Effector memory CD8-positive, alpha-beta T cell (primary cell): ENCODE measurements at regions not wholly inside any gene's neighbourhood (a gene's known extent, or its start where the extent isn't known, plus 50 kb on each side); places are given as distances from the start of the nearest gene placed in this dataset.

Source experiments
- ATAC-seq: fragments of 150-1000 bp; cut with Tn5 transposase; replicated peaks from 2 replicates; pipeline ENCODE4 v1.10.0; 2021; ENCODE audit warnings: mild to moderate bottlenecking, moderate library complexity
- DNase-seq, 3 experiments: peaks; one replicate each; pipeline ENCODE4 v3.0.0; 2021
- H3K27ac Mint-ChIP-seq, 2 donors: one replicate each; pipeline ENCODE4 v1.8.0; 2022; ENCODE audit warnings: mild to moderate bottlenecking in 2 of 2, mixed read lengths in 2 of 2, moderate library complexity in 2 of 2
- H3K27me3 Mint-ChIP-seq, 2 donors: one replicate each; pipeline ENCODE4 v1.8.0; 2022; ENCODE audit warnings: mixed read lengths in 2 of 2
- H3K36me3 Mint-ChIP-seq: one replicate; pipeline ENCODE4 v1.8.0; 2022; ENCODE audit warnings: mild to moderate bottlenecking, moderate library complexity, mixed read lengths; ENCODE audit not compliant: insufficient read depth
- H3K4me1 Mint-ChIP-seq, 2 donors: one replicate each; pipeline ENCODE4 v1.8.0; 2022; ENCODE audit warnings: low read depth in 2 of 2, mixed read lengths in 2 of 2
- H3K4me3 Mint-ChIP-seq, 2 donors: one replicate each; pipeline ENCODE4 v1.8.0; 2022; ENCODE audit warnings: mild to moderate bottlenecking in 2 of 2, mixed read lengths in 2 of 2, moderate library complexity in 2 of 2
- H3K9me3 Mint-ChIP-seq, 2 donors: one replicate each; pipeline ENCODE4 v1.8.0; 2022; ENCODE audit warnings: mixed read lengths in 2 of 2

GRCh38 chr3:103730744-103731143 lies 1295.9 kb downstream of the ZPLD1 start:
- H3K4me3 Mint-ChIP-seq = no peak overlapping the region
- H3K36me3 Mint-ChIP-seq = no peaks in the 10 kb centered on the region
- no peak for DNase-seq
- H3K9me3 Mint-ChIP-seq = no peaks in the 10 kb centered on the region
- no peak for ATAC-seq
- H3K27me3 Mint-ChIP-seq = no peaks in the 10 kb centered on the region
- H3K27ac Mint-ChIP-seq = no peak overlapping the region
- no peaks in the 10 kb centered on the region for H3K4me1 Mint-ChIP-seq

GRCh38 chr3:103752986-103753385 lies 1318.2 kb downstream of the ZPLD1 start:
- no peaks in the 10 kb centered on the region for H3K27me3 Mint-ChIP-seq
- no peak overlapping the region for H3K27ac Mint-ChIP-seq
- H3K4me3 Mint-ChIP-seq = no peak overlapping the region
- ATAC-seq (no peak), DNase-seq (no peak)
- H3K36me3 Mint-ChIP-seq = no peaks in the 10 kb centered on the region
- peaks cover 0 to 4% of the 10 kb centered on the region in 2 donors for H3K9me3 Mint-ChIP-seq
- H3K4me1 Mint-ChIP-seq = no peaks in the 10 kb centered on the region

GRCh38 chr3:103767635-103768034 lies 1332.8 kb downstream of the ZPLD1 start:
- DNase-seq = no peak

GRCh38 chr3:103785017-103785416 lies 1350.2 kb downstream of the ZPLD1 start:
- Mint-ChIP-seq H3K4me1 (no peaks in the 10 kb centered on the region), H3K27ac (no peak overlapping the region), H3K4me3 (no peak overlapping the region), H3K36me3 (no peaks in the 10 kb centered on the region), H3K9me3 (no peaks in the 10 kb centered on the region), H3K27me3 (no peaks in the 10 kb centered on the region)
- ATAC-seq (no peak), DNase-seq (no peak)

More at GRCh38 chr3:103767635-103768034, 1332.8 kb downstream of the ZPLD1 start:
- no peak overlapping the region for H3K27ac Mint-ChIP-seq
- H3K4me1 Mint-ChIP-seq = no peaks in the 10 kb centered on the region
- H3K4me3 Mint-ChIP-seq = no peak overlapping the region
- no peaks in the 10 kb centered on the region for H3K9me3 Mint-ChIP-seq
- no peaks in the 10 kb centered on the region for H3K27me3 Mint-ChIP-seq
- no peaks in the 10 kb centered on the region for H3K36me3 Mint-ChIP-seq
- no peak for ATAC-seq

- DNase-seq (no peak), ATAC-seq (no peak)
- Mint-ChIP-seq H3K4me3 (no peak overlapping the region), H3K4me1 (no peaks in the 10 kb centered on the region), H3K9me3 (no peaks in the 10 kb centered on the region), H3K27me3 (no peaks in the 10 kb centered on the region), H3K27ac (no peak overlapping the region), H3K36me3 (no peaks in the 10 kb centered on the region)
These were observed 1350.7 kb downstream of the ZPLD1 start for GRCh38 chr3:103785537-103785936.

GRCh38 chr3:103786296-103786695 lies 1351.5 kb downstream of the ZPLD1 start:
- no peak for DNase-seq
- H3K27ac Mint-ChIP-seq = no peak overlapping the region
- H3K9me3 Mint-ChIP-seq = no peaks in the 10 kb centered on the region
- H3K27me3 Mint-ChIP-seq = no peaks in the 10 kb centered on the region
- H3K36me3 Mint-ChIP-seq = no peaks in the 10 kb centered on the region
- ATAC-seq = no peak
- H3K4me3 Mint-ChIP-seq = no peak overlapping the region
- no peaks in the 10 kb centered on the region for H3K4me1 Mint-ChIP-seq

- Mint-ChIP-seq H3K27ac (no peak overlapping the region), H3K36me3 (no peaks in the 10 kb centered on the region), H3K4me3 (no peak overlapping the region), H3K27me3 (no peaks in the 10 kb centered on the region), H3K4me1 (no peaks in the 10 kb centered on the region), H3K9me3 (no peaks in the 10 kb centered on the region)
- DNase-seq = no peak
- ATAC-seq = no peak
These were observed 1352.5 kb downstream of the ZPLD1 start for GRCh38 chr3:103787164-103787871.

- peaks cover 0 to 1% of the 10 kb centered on the region in 2 donors for H3K9me3 Mint-ChIP-seq
- H3K27ac Mint-ChIP-seq = no peak overlapping the region
- no peaks in the 10 kb centered on the region for H3K27me3 Mint-ChIP-seq
- ATAC-seq (no peak), DNase-seq (no peak)
- H3K36me3 Mint-ChIP-seq = no peaks in the 10 kb centered on the region
- no peak overlapping the region for H3K4me3 Mint-ChIP-seq
- H3K4me1 Mint-ChIP-seq = no peaks in the 10 kb centered on the region
These were observed 1353.1 kb downstream of the ZPLD1 start for GRCh38 chr3:103787879-103788278.

- Mint-ChIP-seq H3K4me1 (no peaks in the 10 kb centered on the region), H3K4me3 (no peak overlapping the region)
These were observed 1357.1 kb downstream of the ZPLD1 start for GRCh38 chr3:103791786-103792515.

GRCh38 chr3:103794656-103795055 lies 1359.8 kb downstream of the ZPLD1 start:
- DNase-seq = no peak
- no peaks in the 10 kb centered on the region for H3K27me3 Mint-ChIP-seq
- no peak overlapping the region for H3K27ac Mint-ChIP-seq
- ATAC-seq = no peak
- H3K9me3 Mint-ChIP-seq = peaks cover 0 to 1% of the 10 kb centered on the region in 2 donors
- H3K36me3 Mint-ChIP-seq = no peaks in the 10 kb centered on the region
- no peak overlapping the region for H3K4me3 Mint-ChIP-seq
- no peaks in the 10 kb centered on the region for H3K4me1 Mint-ChIP-seq

More at GRCh38 chr3:103791786-103792515, 1357.1 kb downstream of the ZPLD1 start:
- ATAC-seq (no peak), DNase-seq (no peak)
- H3K27me3 Mint-ChIP-seq = no peaks in the 10 kb centered on the region
- peaks cover 0 to 1% of the 10 kb centered on the region in 2 donors for H3K9me3 Mint-ChIP-seq
- no peaks in the 10 kb centered on the region for H3K36me3 Mint-ChIP-seq
- H3K27ac Mint-ChIP-seq = no peak overlapping the region

GRCh38 chr3:103796068-103796467 lies 1361.3 kb downstream of the ZPLD1 start:
- Mint-ChIP-seq H3K27me3 (no peaks in the 10 kb centered on the region), H3K36me3 (no peaks in the 10 kb centered on the region), H3K4me3 (no peak overlapping the region), H3K4me1 (no peaks in the 10 kb centered on the region), H3K9me3 (peaks cover 0 to 1% of the 10 kb centered on the region in 2 donors), H3K27ac (no peak overlapping the region)
- no peak for DNase-seq
- no peak for ATAC-seq

- no peaks in the 10 kb centered on the region for H3K27me3 Mint-ChIP-seq
- H3K36me3 Mint-ChIP-seq = no peaks in the 10 kb centered on the region
- H3K4me1 Mint-ChIP-seq = no peaks in the 10 kb centered on the region
- no peak overlapping the region for H3K27ac Mint-ChIP-seq
- peaks cover 14 to 15% of the 10 kb centered on the region in 2 donors for H3K9me3 Mint-ChIP-seq
- ATAC-seq (no peak), DNase-seq (no peak)
- H3K4me3 Mint-ChIP-seq = no peak overlapping the region
These were observed 1369.0 kb downstream of the ZPLD1 start for GRCh38 chr3:103803787-103804186.

GRCh38 chr3:103810167-103810566 lies 1375.4 kb downstream of the ZPLD1 start:
- no peak for ATAC-seq
- Mint-ChIP-seq H3K27ac (no peak overlapping the region), H3K9me3 (peaks cover 17 to 19% of the 10 kb centered on the region in 2 donors)

GRCh38 chr3:103813955-103814354 lies 1379.1 kb downstream of the ZPLD1 start:
- H3K27me3 Mint-ChIP-seq = no peaks in the 10 kb centered on the region
- no peak overlapping the region for H3K27ac Mint-ChIP-seq
- no peak overlapping the region for H3K4me3 Mint-ChIP-seq
- H3K4me1 Mint-ChIP-seq = no peaks in the 10 kb centered on the region
- no peak for DNase-seq
- H3K36me3 Mint-ChIP-seq = no peaks in the 10 kb centered on the region
- no peak for ATAC-seq
- peaks cover under 1 to 8% of the 10 kb centered on the region in 2 donors for H3K9me3 Mint-ChIP-seq

More at GRCh38 chr3:103810167-103810566, 1375.4 kb downstream of the ZPLD1 start:
- Mint-ChIP-seq H3K27me3 (no peaks in the 10 kb centered on the region), H3K4me3 (no peak overlapping the region), H3K4me1 (no peaks in the 10 kb centered on the region), H3K36me3 (no peaks in the 10 kb centered on the region)
- DNase-seq = no peak
